ENCODE measurements at regions not wholly inside any gene's neighbourhood (a gene's known extent, or its start where the extent isn't known, plus 50 kb on each side); places are given as distances from the start of the nearest gene placed in this dataset.

- TF ChIP-seq CTCF (conservative IDR thresholded peaks at IDR 0.05; ENCODE audit: low read length) (no peak), EZH2phosphoT487 (IDR thresholded peaks at IDR 0.05; ENCODE audit: borderline replicate concordance) (no peak)
Measured at GRCh38 chr7:65254061-65254460, 119.6 kb upstream of the ZNF92 start.
